ENCODE measurements at regions not wholly inside any gene's neighbourhood (a gene's known extent, or its start where the extent isn't known, plus 50 kb on each side); places are given as distances from the start of the nearest gene placed in this dataset.

GRCh38 chr5:135208903-135209721 lies 175.1 kb upstream of the PITX1 start:
- TF ChIP-seq CTCF (IDR thresholded peaks at IDR 0.05) (peak in 1 of 4 experiments; percentile 28), POLR2A (IDR thresholded peaks at IDR 0.05) (no peak), EP300 (IDR thresholded peaks at IDR 0.05) (no peak), POLR2AphosphoS5 (IDR thresholded peaks at IDR 0.05) (peak; percentile 85)

Data from gastroesophageal sphincter (tissue), 3 donors.